Endothelial cell (in vitro differentiated cells): ENCODE measurements at regions not wholly inside any gene's neighbourhood (a gene's known extent, or its start where the extent isn't known, plus 50 kb on each side); places are given as distances from the start of the nearest gene placed in this dataset.
"Not testable (repeated sequence)": the region's sequence is repeated elsewhere in the genome, so short reads cannot be mapped to it uniquely, and the experiment has no call there.

Experiments
- DNase-seq: peaks from one replicate; pipeline ENCODE4 v3.0.0; 2021; ENCODE audit warnings: low spot score
- H3K27ac Mint-ChIP-seq: one replicate; pipeline ENCODE4 v1.8.0; 2021; ENCODE audit warnings: mixed read lengths, inconsistent platforms; ENCODE audit not compliant: unreplicated experiment
- H3K27me3 Mint-ChIP-seq: one replicate; pipeline ENCODE4 v1.8.0; 2021; ENCODE audit warnings: mild to moderate bottlenecking, moderate library complexity, mixed read lengths, inconsistent platforms; ENCODE audit not compliant: unreplicated experiment
- H3K36me3 Mint-ChIP-seq: one replicate; pipeline ENCODE4 v1.8.0; 2021; ENCODE audit warnings: mild to moderate bottlenecking, low read depth, mixed read lengths, inconsistent platforms; ENCODE audit not compliant: unreplicated experiment
- H3K4me1 Mint-ChIP-seq: one replicate; pipeline ENCODE4 v1.8.0; 2021; ENCODE audit warnings: mild to moderate bottlenecking, mixed read lengths, inconsistent platforms; ENCODE audit not compliant: unreplicated experiment
- H3K4me3 Mint-ChIP-seq: one replicate; pipeline ENCODE4 v1.8.0; 2021; ENCODE audit warnings: mild to moderate bottlenecking, mixed read lengths, inconsistent platforms; ENCODE audit not compliant: unreplicated experiment
- H3K9me3 Mint-ChIP-seq: one replicate; pipeline ENCODE4 v1.8.0; 2021; ENCODE audit warnings: mixed read lengths, inconsistent platforms; ENCODE audit not compliant: unreplicated experiment
- CTCF ChIP-seq: fragments of 200-600 bp; sonication (generic); IDR thresholded peaks from one replicate; pipeline ENCODE4 v1.5.0; 2021; ENCODE audit warnings: antibody characterized with exemption; ENCODE audit not compliant: unreplicated experiment

DNA sequence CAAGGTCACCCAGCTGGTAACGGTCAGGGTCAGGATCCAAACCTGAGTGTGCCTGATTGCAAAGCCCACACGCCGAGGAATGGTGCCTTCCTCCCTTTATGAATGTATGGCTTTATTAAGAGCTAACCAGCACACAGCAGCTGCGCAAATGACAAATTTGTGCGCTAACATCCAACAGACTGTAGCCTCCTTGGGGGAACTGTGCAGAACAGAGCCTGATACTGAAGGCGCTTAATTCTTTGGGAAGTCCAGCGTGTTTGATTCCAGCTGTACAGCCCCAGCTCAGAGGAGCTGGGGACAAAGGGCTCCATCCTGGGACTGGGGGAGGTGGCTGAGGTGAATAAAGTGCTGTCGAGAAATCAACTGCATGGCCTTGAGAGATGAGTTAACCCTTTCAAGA lies 75.7 kb upstream of the JARID2 start:
- Mint-ChIP-seq H3K27me3 (peaks cover 2% of the 10 kb centered on the region), H3K36me3 (no peaks in the 10 kb centered on the region), H3K4me3 (no peak overlapping the region), H3K4me1 (no peaks in the 10 kb centered on the region), H3K9me3 (no peaks in the 10 kb centered on the region), H3K27ac (no peak overlapping the region)
- DNase-seq = no peak
- TF ChIP-seq CTCF = no peak

DNA sequence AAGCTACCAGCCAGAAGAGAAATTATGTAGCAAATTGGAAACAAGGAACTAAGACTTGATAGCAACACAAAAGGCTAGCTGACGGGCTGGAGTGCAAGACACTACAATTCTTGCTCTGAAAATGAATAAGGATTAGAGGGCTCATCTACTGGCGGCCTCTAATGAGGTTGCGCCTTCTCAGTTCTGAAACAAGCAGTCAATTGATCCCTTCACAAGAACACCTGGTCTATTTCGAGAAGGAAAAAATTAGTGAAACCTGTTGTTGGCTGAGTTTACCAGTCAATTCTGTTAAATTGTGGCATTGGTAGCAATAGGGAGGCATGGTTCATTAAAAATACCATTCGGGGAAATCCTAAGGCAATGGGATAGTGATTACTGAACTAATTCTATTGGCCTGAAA lies 74.8 kb upstream of the JARID2 start:
- no peak overlapping the region for H3K4me3 Mint-ChIP-seq
- TF ChIP-seq CTCF = no peak

GRCh38 chr6:15176816-15177370 lies 69.0 kb upstream of the JARID2 start:
- Mint-ChIP-seq H3K4me3 (no peak overlapping the region), H3K27ac (no peak overlapping the region), H3K4me1 (peaks cover 2% of the 10 kb centered on the region), H3K36me3 (peaks cover 3% of the 10 kb centered on the region), H3K9me3 (no peaks in the 10 kb centered on the region), H3K27me3 (no peaks in the 10 kb centered on the region)
- no peak for DNase-seq
- no peak for TF ChIP-seq CTCF

More for the DNA sequence above, 74.8 kb upstream of the JARID2 start:
- no peaks in the 10 kb centered on the region for H3K36me3 Mint-ChIP-seq
- peaks cover 2% of the 10 kb centered on the region for H3K27me3 Mint-ChIP-seq
- no peak for DNase-seq
- no peaks in the 10 kb centered on the region for H3K9me3 Mint-ChIP-seq
- H3K4me1 Mint-ChIP-seq = no peaks in the 10 kb centered on the region
- no peak overlapping the region for H3K27ac Mint-ChIP-seq

- peaks cover 6% of the 10 kb centered on the region for H3K27me3 Mint-ChIP-seq
- TF ChIP-seq CTCF = no peak
- no peaks in the 10 kb centered on the region for H3K9me3 Mint-ChIP-seq
- no peak for DNase-seq
- peaks cover 3% of the 10 kb centered on the region for H3K36me3 Mint-ChIP-seq
- H3K4me1 Mint-ChIP-seq = peaks cover 2% of the 10 kb centered on the region
- no peak overlapping the region for H3K27ac Mint-ChIP-seq
- no peak overlapping the region for H3K4me3 Mint-ChIP-seq
Observed at GRCh38 chr6:15183979-15184378, 61.9 kb upstream of the JARID2 start.

GRCh38 chr6:15184441-15184861 lies 61.4 kb upstream of the JARID2 start:
- no peak for DNase-seq
- no peak overlapping the region for H3K4me3 Mint-ChIP-seq
- no peak overlapping the region for H3K27ac Mint-ChIP-seq
- no peak for TF ChIP-seq CTCF
- no peaks in the 10 kb centered on the region for H3K4me1 Mint-ChIP-seq
- H3K36me3 Mint-ChIP-seq = no peaks in the 10 kb centered on the region
- peaks cover 6% of the 10 kb centered on the region for H3K27me3 Mint-ChIP-seq
- no peaks in the 10 kb centered on the region for H3K9me3 Mint-ChIP-seq

GRCh38 chr6:15185111-15185510 lies 60.8 kb upstream of the JARID2 start:
- not testable (repeated sequence) for H3K9me3 Mint-ChIP-seq, H3K4me3 Mint-ChIP-seq, H3K4me1 Mint-ChIP-seq, DNase-seq, H3K27ac Mint-ChIP-seq, H3K27me3 Mint-ChIP-seq, H3K36me3 Mint-ChIP-seq

GRCh38 chr6:15193451-15193850 lies 52.4 kb upstream of the JARID2 start:
- H3K27ac Mint-ChIP-seq, DNase-seq, H3K27me3 Mint-ChIP-seq, H3K36me3 Mint-ChIP-seq, H3K4me3 Mint-ChIP-seq, H3K4me1 Mint-ChIP-seq, H3K9me3 Mint-ChIP-seq: not testable (repeated sequence)
